MCF 10A (cell line): ENCODE measurements at regions not wholly inside any gene's neighbourhood (a gene's known extent, or its start where the extent isn't known, plus 50 kb on each side); places are given as distances from the start of the nearest gene placed in this dataset.

Experiments
- BruUV-seq: library from RNA; stranded (reverse); fragments of 400-500 nt; replicated peaks from 2 replicates; lab custom pipeline; 2021; lab: Mats Ljungman, UMichigan
- CTCF ChIA-PET: fragments of 300-600 bp; sonication (Branson Sonifier 250); formaldehyde crosslinking; extraction: SDS; loops from one replicate; lab custom pipeline; 2021; ENCODE audit warnings: antibody characterized with exemption, inconsistent platforms; lab: Yijun Ruan, JAX
- POLR2A ChIA-PET: fragments of 300-600, 350-650 bp; sonication (Branson Sonifier 250); formaldehyde crosslinking; extraction: SDS; loops from one replicate; lab custom pipeline; 2020; ENCODE audit warnings: antibody characterized with exemption, inconsistent platforms; lab: Yijun Ruan, JAX
- DNase-seq: peaks from one replicate; pipeline ENCODE4 v3.0.0-alpha.2; 2018; ENCODE audit not compliant: unreplicated experiment
- H3K27ac Mint-ChIP-seq: one replicate; pipeline ENCODE4 v1.8.0; 2022; ENCODE audit warnings: mild to moderate bottlenecking, low read depth, mixed read lengths; ENCODE audit not compliant: unreplicated experiment
- H3K27me3 Mint-ChIP-seq: one replicate; pipeline ENCODE4 v1.8.0; 2022; ENCODE audit warnings: mixed read lengths; ENCODE audit not compliant: insufficient read depth, unreplicated experiment
- H3K36me3 Mint-ChIP-seq: one replicate; pipeline ENCODE4 v1.8.0; 2022; ENCODE audit warnings: mild to moderate bottlenecking, moderate library complexity, mixed read lengths; ENCODE audit not compliant: insufficient read depth, unreplicated experiment
- H3K4me1 Mint-ChIP-seq: one replicate; pipeline ENCODE4 v1.8.0; 2022; ENCODE audit warnings: mixed read lengths; ENCODE audit not compliant: insufficient read depth, unreplicated experiment
- H3K4me3 Mint-ChIP-seq: one replicate; pipeline ENCODE4 v1.8.0; 2022; ENCODE audit warnings: mild to moderate bottlenecking, moderate library complexity, mixed read lengths; ENCODE audit not compliant: unreplicated experiment
- H3K9me3 Mint-ChIP-seq: one replicate; pipeline ENCODE4 v1.8.0; 2022; ENCODE audit warnings: mixed read lengths; ENCODE audit not compliant: unreplicated experiment
- CTCF ChIP-seq: fragments of 200-600 bp; IDR thresholded peaks from one replicate; pipeline ENCODE4 v1.8.0; 2022; ENCODE audit warnings: antibody characterized with exemption, mild to moderate bottlenecking; ENCODE audit not compliant: unreplicated experiment
- intact Hi-C: fragments of 100-400 bp; cut with micrococcal nuclease; formaldehyde crosslinking; loops from 2 replicates; pipeline ENCODE4 v1.14.1; 2022

- Mint-ChIP-seq H3K27me3 (peaks cover 42% of the 10 kb centered on the region), H3K4me1 (no peaks in the 10 kb centered on the region), H3K36me3 (no peaks in the 10 kb centered on the region), H3K4me3 (no peak overlapping the region), H3K9me3 (no peaks in the 10 kb centered on the region), H3K27ac (no peak overlapping the region)
- DNase-seq: no peak
- no TSS peak for BruUV-seq
- ChIA-PET CTCF (interaction anchor here (0.7 kb wide), 1 partner anchor 380 kb away, joined by 3 read pairs; no protein-coding TSS in a partner anchor), POLR2A (no interaction called here)
- intact Hi-C loops: no loop called here
- TF ChIP-seq CTCF: no peak
Observed at GRCh38 chrX:39829965-39830364, 267.8 kb downstream of the BCOR start.

GRCh38 chrX:39830414-39830813, 267.3 kb downstream of the BCOR start:
- Mint-ChIP-seq H3K27me3 (peaks cover 39% of the 10 kb centered on the region), H3K4me1 (no peaks in the 10 kb centered on the region), H3K36me3 (no peaks in the 10 kb centered on the region), H3K4me3 (no peak overlapping the region), H3K27ac (no peak overlapping the region), H3K9me3 (no peaks in the 10 kb centered on the region)
- BruUV-seq: no TSS peak
- intact Hi-C loops: no loop called here
- no peak for DNase-seq
- POLR2A ChIA-PET: interaction anchor here (0.7 kb wide), 1 partner anchor 14 kb away, joined by 3 read pairs; no protein-coding TSS in a partner anchor
- CTCF ChIA-PET: interaction anchor here (0.6 to 0.7 kb wide), 2 partner anchors 25 to 381 kb away, joined by 3 read pairs; no protein-coding TSS in a partner anchor
- TF ChIP-seq CTCF: no peak

- H3K4me3 Mint-ChIP-seq: no peak overlapping the region
- BruUV-seq: no TSS peak
- H3K4me1 Mint-ChIP-seq: no peaks in the 10 kb centered on the region
- no peak for TF ChIP-seq CTCF
- peaks cover 24% of the 10 kb centered on the region for H3K27me3 Mint-ChIP-seq
- intact Hi-C loops: no loop called here
- ChIA-PET CTCF (no interaction called here), POLR2A (no interaction called here)
- no peak for DNase-seq
- no peaks in the 10 kb centered on the region for H3K36me3 Mint-ChIP-seq
- H3K9me3 Mint-ChIP-seq: no peaks in the 10 kb centered on the region
- no peak overlapping the region for H3K27ac Mint-ChIP-seq
Observed at GRCh38 chrX:39832211-39832610, 265.5 kb downstream of the BCOR start.

GRCh38 chrX:39834600-39834999, 263.2 kb downstream of the BCOR start:
- Mint-ChIP-seq H3K27ac (no peak overlapping the region), H3K36me3 (no peaks in the 10 kb centered on the region), H3K27me3 (peaks cover 11% of the 10 kb centered on the region), H3K4me1 (no peaks in the 10 kb centered on the region), H3K9me3 (no peaks in the 10 kb centered on the region), H3K4me3 (no peak overlapping the region)
- no peak for TF ChIP-seq CTCF
- BruUV-seq: no TSS peak
- DNase-seq: no peak
- intact Hi-C loops: no loop called here
- CTCF ChIA-PET: no interaction called here
- POLR2A ChIA-PET: interaction anchor here (0.5 kb wide), 1 partner anchor 140 kb away, joined by 3 read pairs; no protein-coding TSS in a partner anchor
